Keratinocyte (primary cell): ENCODE measurements at regions not wholly inside any gene's neighbourhood (a gene's known extent, or its start where the extent isn't known, plus 50 kb on each side); places are given as distances from the start of the nearest gene placed in this dataset.

Source experiments
- CTCF ChIP-seq, 3 experiments: IDR thresholded peaks in 1 of 3; conservative IDR thresholded peaks in 1 of 3; optimal IDR thresholded peaks in 1 of 3; 2 replicates in 2 of 3; 3 replicates in 1 of 3; pipeline versions ENCODE3 to v1.5.1; 2011; ENCODE audit warnings: low read length in 3 of 3, mild to moderate bottlenecking in 3 of 3, moderate library complexity in 2 of 3, control low read depth in 1 of 3, inconsistent platforms in 1 of 3; ENCODE audit not compliant: insufficient read depth in 2 of 3; ENCODE audit errors: extremely low read depth in 1 of 3
- EZH2 ChIP-seq: IDR thresholded peaks from one replicate; pipeline ENCODE4 v1.6.1; 2012; ENCODE audit warnings: inconsistent platforms, mild to moderate bottlenecking, low read length, moderate library complexity

GRCh38 chr18:52008330-52008729 lies 331.7 kb upstream of the DCC start:
- TF ChIP-seq CTCF (optimal IDR thresholded peaks at IDR 0.05 in 1 of 3, IDR thresholded peaks at IDR 0.05 in 1 of 3, conservative IDR thresholded peaks at IDR 0.05 in 1 of 3; ENCODE audit: extremely low read depth in 1 of 3, insufficient read depth in 2 of 3, low read length in 3 of 3) (no peak), EZH2 (no peak)
